HG02885 (cell line): ENCODE measurements at regions not wholly inside any gene's neighbourhood (a gene's known extent, or its start where the extent isn't known, plus 50 kb on each side); places are given as distances from the start of the nearest gene placed in this dataset.
"Not testable (repeated sequence)": the region's sequence is repeated elsewhere in the genome, so short reads cannot be mapped to it uniquely, and the experiment has no call there.

Source experiments
- ATAC-seq: cut with Tn5 transposase; IDR thresholded peaks from one replicate; pipeline ENCODE4 v1.9.1; 2021; ENCODE audit warnings: mild to moderate bottlenecking; ENCODE audit not compliant: unreplicated experiment, poor library complexity

DNA sequence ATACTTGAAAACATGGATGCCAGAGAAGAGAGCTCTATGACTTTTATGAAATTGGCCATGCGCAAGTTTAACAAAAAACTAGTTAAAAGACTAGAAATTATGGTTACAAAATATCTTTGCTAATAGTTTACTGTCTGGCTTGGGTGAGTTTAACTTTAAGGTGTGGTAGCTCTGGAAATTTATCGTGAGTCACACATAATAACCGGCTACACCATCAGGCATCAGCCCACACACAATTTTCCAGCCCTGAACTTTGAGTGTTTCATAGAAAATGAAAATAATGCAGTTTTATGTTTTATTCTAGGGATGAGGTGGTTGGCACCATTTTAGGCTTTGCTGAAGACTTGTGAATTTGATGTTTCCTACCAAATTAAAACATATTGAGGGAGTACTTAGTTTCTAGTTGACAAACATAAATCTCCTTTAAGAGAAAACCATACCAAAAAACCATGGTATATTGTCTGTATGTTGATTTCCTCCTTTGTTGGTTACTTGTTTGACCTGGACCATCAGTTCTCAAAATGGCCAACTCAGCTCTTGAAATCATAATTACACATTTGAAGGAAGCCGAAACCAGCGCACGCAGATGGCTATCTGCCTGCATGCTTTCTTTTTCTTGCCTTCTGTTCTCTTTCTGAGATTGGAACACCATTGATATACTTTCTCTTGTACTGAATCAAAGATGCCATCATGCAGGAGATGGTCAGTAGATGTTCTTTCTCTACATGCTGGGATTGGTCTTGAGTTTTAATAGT lies 125.1 kb downstream of the AKAP11 start:
- no peak for ATAC-seq

DNA sequence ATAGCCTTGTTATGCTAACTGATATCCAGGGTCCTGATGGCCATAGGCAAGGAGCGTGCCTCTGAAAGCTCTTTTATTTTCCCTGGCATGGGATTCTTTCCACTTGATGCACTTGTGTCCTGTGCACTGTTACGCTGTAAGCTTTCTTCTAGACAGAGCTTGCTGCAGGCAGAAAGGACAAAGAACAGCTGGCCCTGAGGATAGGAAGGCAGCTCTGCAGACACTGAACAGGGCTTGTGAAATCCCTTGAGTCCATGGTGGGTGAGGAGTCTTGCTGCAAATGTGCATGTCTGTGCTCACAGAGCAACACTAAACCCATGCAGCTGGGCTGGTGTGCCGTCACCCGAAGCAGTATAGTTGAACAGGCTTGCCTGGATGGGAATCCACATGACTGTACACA lies 126.6 kb downstream of the AKAP11 start:
- ATAC-seq: no peak

DNA sequence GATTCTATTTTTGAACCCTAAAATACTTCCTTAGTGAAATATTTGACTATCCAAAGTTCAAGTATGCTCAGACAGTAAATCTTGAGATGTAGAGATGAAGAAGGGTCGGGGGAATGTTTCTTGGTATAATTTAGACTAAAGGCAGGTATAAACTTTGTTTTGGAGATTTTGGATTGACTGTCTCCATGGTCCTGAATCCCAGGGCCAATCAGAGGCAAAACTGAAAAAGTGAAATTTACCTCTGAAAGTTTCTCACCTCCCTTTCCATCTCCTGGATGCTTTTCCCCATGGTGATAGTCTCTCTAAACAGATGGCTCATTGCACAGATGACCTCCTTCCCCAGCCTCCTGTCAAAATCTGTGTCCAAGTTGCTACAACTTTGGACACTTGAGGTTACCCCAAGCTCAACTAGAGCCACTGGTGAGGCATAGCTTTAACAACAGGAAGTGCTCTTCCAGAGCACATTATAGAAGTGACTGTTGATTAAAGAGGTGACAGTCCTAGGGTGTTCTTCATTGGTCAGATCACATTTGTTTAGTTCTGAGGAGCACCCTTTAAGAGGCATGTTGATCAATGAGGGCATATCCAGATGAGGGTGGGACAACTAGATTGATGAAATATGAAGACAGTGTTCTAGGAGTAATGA lies 128.4 kb downstream of the AKAP11 start:
- ATAC-seq: no peak

DNA sequence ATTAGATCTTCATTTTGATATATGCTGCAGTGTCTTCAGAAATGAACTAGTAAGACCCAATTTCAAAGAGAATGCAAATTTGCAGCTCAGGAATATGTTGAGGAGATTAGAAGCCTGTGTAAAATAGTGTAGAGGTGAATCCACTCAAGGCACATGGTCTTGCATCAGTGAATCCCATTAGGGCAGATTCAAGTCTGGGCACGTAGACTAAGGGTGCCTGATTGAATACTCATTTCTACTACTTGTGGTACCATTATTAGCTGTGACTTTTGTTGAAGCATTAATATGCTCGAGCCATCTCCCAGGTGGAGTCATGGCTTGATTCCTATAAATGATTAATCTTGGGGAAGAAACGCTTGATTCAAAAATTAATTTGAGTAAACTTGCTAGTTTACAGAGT lies 129.4 kb downstream of the AKAP11 start:
- no peak for ATAC-seq

DNA sequence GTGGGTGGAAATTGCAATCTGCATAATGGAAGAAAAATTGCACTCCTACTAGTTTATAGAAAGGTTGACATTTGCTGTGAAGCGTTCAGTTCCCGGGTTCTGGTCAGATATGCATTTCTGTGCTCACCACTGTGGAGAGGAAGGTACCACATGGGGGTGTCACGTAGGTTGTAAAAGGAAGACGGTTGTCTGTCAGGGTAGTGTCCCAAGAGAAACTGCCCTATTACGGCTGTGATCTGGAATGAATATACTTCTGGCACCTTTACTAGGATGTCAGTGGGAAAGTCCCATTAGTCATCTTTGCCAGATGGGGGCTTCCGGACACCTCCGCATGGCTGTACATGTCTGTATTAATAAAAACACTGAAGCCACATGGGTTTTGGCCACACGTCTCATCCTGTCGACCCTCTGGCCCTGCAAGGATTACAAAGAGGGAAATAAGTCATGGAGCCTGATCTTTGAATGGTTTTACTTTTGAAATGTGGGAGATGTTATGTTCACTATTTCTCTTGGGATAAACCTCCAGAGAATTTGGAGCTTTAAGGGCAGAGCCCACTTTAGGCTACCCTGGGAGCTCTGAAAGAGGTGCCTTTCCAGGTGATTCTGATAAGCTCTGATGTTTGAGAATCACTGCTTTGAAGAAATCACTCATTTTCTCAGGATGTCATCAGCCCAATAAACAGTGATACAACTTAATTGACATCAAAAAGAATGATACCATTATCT lies 133.9 kb downstream of the AKAP11 start:
- ATAC-seq: peak; percentile 78

DNA sequence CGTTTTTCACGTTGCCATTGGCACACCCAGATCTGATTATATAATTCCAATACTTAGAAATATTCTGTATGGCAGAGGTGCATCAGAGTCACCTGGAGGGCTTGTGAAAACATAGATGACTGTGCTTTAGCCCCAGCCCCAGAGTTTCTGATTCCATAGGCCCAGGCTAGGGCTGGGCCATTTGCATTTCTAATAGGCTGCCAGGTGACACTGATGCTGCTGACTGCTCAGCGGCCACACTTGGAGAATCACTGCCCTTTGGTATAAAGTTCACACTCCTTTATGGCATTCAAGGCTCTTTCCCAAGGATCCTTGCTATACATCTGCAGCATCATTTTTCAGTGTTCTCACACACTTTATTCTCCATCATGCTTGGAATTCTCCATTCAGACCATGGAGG lies 137.1 kb downstream of the AKAP11 start:
- no peak for ATAC-seq

DNA sequence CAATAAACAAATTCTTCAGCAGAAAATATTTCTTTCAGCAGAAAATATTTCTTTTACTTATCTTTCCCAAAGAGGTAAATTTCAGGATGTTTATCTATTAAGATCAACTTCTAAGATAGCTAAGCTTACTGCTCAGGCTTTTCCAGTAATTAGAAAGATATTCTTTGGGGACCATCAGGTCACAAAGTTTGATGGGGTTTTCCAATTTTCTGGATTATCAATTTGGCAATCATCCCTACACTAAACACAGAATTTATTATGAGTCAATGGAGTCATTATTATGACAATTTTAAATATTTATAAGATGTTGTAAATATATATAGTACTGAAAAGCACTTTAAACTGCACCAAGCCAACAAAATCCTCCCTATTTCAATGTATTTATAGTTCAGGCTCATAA lies 137.6 kb downstream of the AKAP11 start:
- ATAC-seq: no peak

DNA sequence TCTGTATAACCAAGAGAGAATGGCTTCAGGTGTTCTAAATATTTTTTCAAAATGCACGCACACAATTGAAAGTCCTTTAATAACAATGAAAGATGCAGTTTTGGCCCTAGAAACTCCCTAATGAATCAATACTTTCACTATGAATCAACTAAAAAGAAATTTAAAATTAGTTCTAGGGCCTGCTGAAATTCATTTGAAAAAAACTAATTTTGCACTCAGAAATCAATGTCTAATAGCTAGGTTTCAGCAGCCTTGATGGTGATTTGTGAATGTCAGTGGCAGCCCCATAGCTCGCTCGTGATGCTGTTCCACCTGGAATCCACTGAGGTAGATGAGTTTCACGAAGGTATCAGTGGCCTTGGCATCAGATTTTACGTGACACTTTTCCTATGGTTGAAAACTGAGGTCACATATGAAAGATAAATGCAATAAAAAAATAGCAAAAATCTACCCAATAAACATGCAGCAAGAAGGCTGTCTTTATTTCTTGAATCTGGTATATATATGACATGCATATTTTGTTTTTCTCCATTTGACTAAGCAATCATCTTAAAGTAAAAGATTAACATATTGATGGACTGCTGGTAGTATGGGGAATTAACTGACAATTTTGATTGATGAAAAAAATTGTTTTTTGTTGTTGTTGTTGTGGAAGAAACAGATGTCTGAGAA lies 141.0 kb downstream of the AKAP11 start:
- ATAC-seq: peak; percentile 65

DNA sequence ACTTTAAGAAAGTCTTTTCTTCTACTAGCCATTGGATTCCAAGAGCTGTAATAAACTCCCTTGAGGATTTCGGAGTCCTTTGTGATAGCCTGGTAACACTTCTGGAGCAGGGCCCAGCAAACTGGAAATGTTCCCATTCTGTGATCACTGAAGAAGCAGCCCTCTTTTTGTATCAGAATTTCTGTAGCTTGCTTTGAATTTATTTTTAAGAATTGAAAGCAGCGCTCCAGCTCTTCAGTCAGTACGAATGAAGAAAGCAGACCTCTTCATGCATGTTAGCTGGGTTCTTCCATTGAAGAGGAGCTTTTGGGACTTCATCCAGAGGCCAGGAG lies 141.5 kb downstream of the AKAP11 start:
- no peak for ATAC-seq

DNA sequence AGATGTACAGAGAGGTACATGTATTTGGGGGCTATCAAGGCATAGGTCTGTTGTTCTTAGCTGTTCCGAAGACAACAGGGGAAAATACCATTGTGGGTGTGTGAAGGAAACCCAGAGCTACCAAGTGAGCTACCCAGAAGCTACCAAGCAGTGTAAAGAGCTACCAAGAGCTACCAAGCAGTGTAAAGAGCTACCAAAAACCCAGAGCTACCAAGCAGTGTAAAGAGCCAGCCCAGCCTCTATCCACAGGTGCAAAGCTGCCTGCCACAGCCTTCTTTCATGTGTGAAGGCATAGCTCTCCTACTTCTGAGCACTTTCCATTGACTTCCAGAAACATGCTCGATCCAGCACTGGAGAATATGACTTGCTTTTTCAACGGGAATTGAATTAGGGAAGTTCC lies 145.7 kb downstream of the AKAP11 start:
- ATAC-seq: no peak

DNA sequence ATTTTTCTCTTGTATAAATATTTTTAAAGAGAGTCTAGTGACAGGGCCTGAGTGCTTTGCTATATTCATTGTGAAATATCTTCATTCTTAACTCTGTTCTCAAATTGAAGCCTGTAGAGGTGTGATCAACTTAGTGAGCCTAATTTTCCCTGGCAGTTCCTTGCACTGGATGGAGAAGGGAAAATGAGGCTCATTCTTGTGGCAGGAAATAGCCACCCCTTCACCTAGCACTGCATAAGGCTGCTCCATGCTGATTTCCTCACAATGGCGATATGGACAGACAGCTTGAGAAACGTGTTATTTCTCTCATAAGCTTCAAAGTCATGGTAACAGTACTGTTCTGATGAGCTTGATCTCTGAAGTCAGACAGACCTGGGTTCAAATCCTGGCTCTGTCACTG lies 146.2 kb downstream of the AKAP11 start:
- no peak for ATAC-seq

DNA sequence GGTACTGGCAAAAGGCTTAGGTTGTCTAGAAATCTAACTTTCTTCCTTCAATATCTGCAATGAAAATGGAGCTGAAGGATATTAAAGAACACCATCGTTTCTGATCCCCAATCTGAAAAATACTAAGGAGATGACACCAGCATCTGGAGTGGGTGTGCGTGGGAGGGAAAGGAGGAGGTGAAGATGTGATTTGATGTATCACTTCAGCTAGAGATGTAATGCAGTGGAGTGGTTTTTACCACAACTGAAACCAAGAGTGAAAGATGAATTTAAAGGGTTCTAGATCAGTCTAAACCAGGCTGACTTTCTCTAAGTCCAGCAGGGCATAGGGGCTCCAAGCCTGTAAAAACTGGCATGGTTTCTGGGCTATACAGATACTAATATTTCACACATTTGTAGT lies 148.4 kb downstream of the AKAP11 start:
- peak; percentile 90 for ATAC-seq

DNA sequence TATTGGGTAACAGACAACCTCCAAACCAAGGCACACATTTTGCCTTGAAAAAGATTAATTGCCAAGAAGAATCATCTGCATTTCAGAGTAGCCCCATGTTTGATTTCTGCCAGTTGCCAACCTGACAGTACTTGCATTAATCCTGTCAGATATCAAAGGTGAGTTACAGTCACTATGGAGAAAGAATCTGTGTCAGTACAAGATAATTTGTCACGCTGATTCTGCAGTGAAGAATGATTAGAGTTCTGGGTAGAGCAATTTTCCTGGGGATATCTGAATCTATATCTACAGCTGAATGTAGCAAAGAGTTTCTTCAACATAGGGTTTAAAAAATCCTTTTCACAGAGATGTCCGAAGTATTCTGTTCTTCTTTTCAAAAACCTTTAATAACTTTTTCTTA lies 150.7 kb downstream of the AKAP11 start:
- no peak for ATAC-seq

DNA sequence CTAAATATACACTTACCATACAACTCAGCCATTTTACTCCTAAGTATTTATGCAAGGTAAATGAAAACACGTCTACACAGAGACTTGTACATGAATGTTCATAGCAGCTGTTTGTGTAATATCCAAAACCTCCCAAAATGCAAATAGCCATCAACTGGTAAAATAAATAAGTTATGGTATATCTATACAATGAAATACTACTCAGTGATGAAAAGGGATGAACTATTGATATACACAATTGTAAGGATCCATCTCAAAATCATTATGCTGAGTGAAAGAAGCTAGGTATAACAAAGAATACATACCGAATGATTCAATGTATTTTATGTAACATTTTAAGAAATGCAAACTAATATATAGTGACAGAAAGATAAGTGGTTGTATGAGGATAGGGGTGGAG lies 149.8 kb upstream of the TNFSF11 start:
- no peak for ATAC-seq

DNA sequence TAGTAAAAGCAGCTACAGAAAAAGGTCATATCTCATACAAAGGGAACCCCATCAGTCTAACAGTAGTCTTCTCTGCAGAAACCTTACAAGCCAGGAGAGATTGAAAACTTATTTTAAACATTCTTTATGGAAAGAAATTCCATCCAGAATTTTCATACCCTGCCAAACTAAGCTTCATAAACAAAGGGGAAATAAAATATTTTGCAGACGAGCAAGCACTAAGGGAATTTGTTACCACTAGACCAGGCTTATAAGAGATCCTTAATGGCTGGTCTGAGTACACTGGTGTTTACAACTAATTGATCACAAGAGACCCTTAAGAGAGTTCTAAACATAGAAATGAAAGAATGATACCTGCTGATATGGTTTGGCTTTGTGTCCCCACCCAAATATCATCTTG lies 128.6 kb upstream of the TNFSF11 start:
- no peak for ATAC-seq

DNA sequence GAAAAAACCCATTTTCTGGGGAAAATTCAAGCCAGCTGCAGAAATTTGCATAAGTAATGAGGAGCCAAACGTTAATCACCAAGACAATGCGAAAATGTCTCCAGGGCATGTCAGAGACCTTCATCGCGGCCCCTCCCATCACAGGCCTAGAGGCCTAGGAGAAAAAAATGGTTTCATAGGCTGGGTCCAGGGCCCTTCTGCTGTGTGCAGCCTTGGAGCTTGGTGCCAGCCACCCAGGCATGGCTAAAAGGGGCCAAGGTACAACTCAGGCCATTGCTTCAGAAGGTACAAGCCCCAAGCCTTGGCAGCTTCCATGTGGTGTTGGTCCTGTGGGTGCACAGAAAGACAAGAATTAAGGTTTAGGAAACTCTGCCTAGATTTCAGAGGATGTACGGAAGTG lies 127.4 kb upstream of the TNFSF11 start:
- ATAC-seq: not testable (repeated sequence)

DNA sequence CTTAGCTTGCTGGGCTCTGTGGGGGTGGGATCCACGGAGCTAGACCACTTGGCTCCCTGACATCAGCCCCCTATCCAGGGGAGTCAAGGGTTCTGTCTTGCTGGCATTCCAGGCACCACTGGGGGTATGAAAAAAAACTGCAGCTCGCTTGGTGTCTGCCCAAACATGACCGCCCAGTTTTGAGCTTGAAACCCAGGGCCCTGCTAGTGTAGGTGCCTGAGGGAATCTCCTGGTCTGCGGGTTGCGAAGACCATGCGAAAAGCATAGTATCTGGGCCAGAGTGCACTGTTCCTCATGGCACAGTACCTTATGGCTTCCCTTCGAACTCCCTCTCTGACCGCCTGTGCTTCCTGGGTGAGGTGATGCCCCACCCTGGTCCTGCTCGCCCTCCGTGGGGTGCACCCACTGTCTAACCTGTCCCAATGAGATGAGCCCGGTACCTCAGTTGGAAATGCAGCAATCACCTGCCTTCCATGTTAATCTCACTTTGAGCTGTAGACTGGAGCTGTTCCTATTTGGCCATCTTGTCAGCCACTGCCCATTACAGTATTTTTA lies 120.8 kb upstream of the TNFSF11 start:
- ATAC-seq: no peak

DNA sequence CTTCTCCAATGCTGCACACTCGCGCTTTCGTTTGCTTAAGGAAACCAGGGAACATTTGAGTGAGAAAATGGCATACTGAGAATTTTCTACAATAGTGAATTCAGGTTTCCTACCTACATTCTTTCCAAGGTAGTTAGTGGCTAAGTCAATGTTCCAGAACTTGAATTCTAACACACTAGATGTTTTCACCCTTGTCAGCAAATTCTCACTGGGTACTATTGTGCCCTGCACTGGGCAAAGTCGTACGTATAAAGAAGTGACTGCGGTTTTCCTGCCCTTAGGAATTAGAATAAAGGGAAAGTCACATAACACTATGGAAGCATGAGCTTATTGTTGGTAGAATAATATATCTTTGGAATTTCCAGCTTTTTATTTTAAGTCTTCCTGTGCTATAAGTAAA lies 119.2 kb upstream of the TNFSF11 start:
- no peak for ATAC-seq

DNA sequence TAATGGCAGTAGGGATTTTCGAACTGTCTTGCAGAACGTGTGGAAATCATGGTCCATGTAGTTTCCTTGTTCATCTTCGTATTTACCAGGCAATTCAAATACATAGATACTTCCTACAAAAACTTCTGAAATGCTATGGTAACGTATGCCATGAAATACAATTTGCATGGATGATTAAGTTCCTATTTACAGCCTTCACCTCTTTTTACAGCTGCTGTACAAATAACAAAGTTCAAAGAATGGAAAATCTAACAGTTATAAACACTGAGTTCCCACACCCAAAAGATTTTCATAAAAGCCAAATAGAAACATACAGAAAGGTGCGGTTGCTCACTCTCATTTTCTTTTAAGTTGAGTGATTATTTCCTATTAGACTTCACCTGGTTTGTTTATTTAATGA lies 115.8 kb upstream of the TNFSF11 start:
- no peak for ATAC-seq

DNA sequence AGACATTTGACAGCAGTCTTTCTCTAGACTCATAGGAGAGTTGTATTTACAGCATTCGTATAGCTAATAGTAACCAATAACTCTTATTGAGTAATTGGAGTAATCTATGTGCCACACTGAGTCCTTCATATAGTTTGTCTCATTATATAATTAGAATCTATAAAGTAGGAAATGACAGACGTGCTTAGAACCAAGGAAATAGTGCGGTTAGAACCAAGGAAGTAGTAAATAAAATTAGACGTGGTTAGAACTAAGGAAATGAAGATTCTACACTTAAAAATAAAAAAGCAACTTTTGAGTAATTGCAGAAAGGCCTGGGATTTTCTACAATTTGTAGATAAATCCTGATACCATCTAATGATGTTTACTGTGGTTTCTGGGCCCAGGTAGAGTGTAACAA lies 107.8 kb upstream of the TNFSF11 start:
- ATAC-seq: no peak

DNA sequence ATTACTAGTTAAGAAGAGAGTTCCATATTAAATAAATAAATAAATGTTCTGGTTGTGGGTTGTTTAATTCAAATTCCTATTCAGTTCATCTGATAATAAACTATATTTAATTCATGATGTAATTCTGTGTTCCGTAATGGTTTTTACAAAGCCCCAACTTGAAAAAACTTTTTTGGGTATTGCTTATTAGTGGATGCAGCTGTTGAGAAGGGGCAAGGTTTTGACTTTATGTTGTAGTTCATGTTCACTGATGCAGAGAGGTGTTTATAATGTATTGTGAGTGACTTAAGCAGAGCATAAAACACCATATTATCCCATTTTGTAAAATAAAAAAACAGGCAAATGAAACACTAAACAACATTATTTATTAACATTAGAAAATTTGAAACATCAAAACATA lies 107.3 kb upstream of the TNFSF11 start:
- ATAC-seq: no peak
